H9 (cell line): ENCODE measurements at regions not wholly inside any gene's neighbourhood (a gene's known extent, or its start where the extent isn't known, plus 50 kb on each side); places are given as distances from the start of the nearest gene placed in this dataset.

ENCODE experiments used
- DNase-seq: peaks from one replicate; pipeline ENCODE4 v3.0.0-alpha.2; 2017
- H2AFZ ChIP-seq: one replicate; pipeline ENCODE4 v1.6.1; 2013; ENCODE audit warnings: mild to moderate bottlenecking, low read length, control low read depth, moderate library complexity
- H2AK5ac ChIP-seq: 2 replicates; pipeline ENCODE4 v1.6.1; 2013; ENCODE audit warnings: low read length, control low read depth, mixed read lengths; ENCODE audit not compliant: insufficient read length
- H2BK120ac ChIP-seq: one replicate; pipeline ENCODE4 v1.6.1; 2013; ENCODE audit warnings: low read depth, mild to moderate bottlenecking, low read length, control low read depth, inconsistent platforms; ENCODE audit not compliant: poor library complexity, severe bottlenecking
- H2BK12ac ChIP-seq: 2 replicates; pipeline ENCODE4 v1.6.1; 2013; ENCODE audit warnings: low read length, control low read depth, mixed read lengths, low read depth; ENCODE audit not compliant: insufficient read length
- H2BK15ac ChIP-seq: 2 replicates; pipeline ENCODE4 v1.6.1; 2013; ENCODE audit warnings: low read depth, low read length, control low read depth
- H2BK20ac ChIP-seq: one replicate; pipeline ENCODE4 v1.6.1; 2013; ENCODE audit warnings: low read depth, mild to moderate bottlenecking, low read length, control low read depth, inconsistent platforms; ENCODE audit not compliant: poor library complexity, severe bottlenecking
- H2BK5ac ChIP-seq: 2 replicates; pipeline ENCODE4 v1.6.1; 2013; ENCODE audit warnings: low read length, control low read depth, mixed read lengths; ENCODE audit not compliant: insufficient read length
- H3K14ac ChIP-seq: 2 replicates; pipeline ENCODE4 v1.6.1; 2013; ENCODE audit warnings: low read length, control low read depth; ENCODE audit not compliant: insufficient read depth
- H3K18ac ChIP-seq: 2 replicates; pipeline ENCODE4 v1.6.1; 2013; ENCODE audit warnings: low read depth, mild to moderate bottlenecking, mixed read lengths, low read length, control low read depth; ENCODE audit not compliant: insufficient read length
- H3K23ac ChIP-seq: 2 replicates; pipeline ENCODE4 v1.6.1; 2013; ENCODE audit warnings: low read length, control low read depth, mixed read lengths, low read depth; ENCODE audit not compliant: insufficient read length
- H3K23me2 ChIP-seq: 2 replicates; pipeline ENCODE4 v1.6.1; 2013; ENCODE audit warnings: low read depth, mild to moderate bottlenecking, mixed read lengths, low read length, control low read depth; ENCODE audit not compliant: insufficient read length, poor library complexity, severe bottlenecking
- H3K27ac ChIP-seq: 2 replicates; pipeline ENCODE4 v1.5.1; 2013; ENCODE audit warnings: low read length, control low read depth, mixed read lengths, low read depth; ENCODE audit not compliant: insufficient read length
- H3K27me3 ChIP-seq: 2 replicates; pipeline ENCODE4 v1.6.1; 2013; ENCODE audit warnings: low read length, control low read depth, inconsistent platforms; ENCODE audit not compliant: insufficient read depth
- H3K4ac ChIP-seq: 2 replicates; pipeline ENCODE4 v1.6.1; 2013; ENCODE audit warnings: low read depth, mild to moderate bottlenecking, control low read depth, inconsistent platforms, low read length, moderate library complexity
- H3K4me1 ChIP-seq: 2 replicates; pipeline ENCODE4 v1.6.1; 2013; ENCODE audit warnings: low read length, control low read depth, inconsistent platforms; ENCODE audit not compliant: insufficient read depth
- H3K4me2 ChIP-seq: 2 replicates; pipeline ENCODE4 v1.6.1; 2013; ENCODE audit warnings: low read length, control low read depth, mixed read lengths; ENCODE audit not compliant: insufficient read length, insufficient read depth
- H3K56ac ChIP-seq: 2 replicates; pipeline ENCODE4 v1.6.1; 2013; ENCODE audit warnings: low read depth, mild to moderate bottlenecking, mixed read lengths, low read length, control low read depth; ENCODE audit not compliant: insufficient read length
- H3K79me1 ChIP-seq: 2 replicates; pipeline ENCODE4 v1.6.1; 2013; ENCODE audit warnings: low read depth, mild to moderate bottlenecking, moderate library complexity, low read length, control low read depth, inconsistent platforms; ENCODE audit not compliant: insufficient read depth, poor library complexity, severe bottlenecking
- H3K79me2 ChIP-seq: 2 replicates; pipeline ENCODE4 v1.6.1; 2013; ENCODE audit warnings: low read length, control low read depth, inconsistent platforms; ENCODE audit not compliant: insufficient read depth
- H3K9ac ChIP-seq: 2 replicates; pipeline ENCODE4 v1.6.1; 2013; ENCODE audit warnings: low read length, control low read depth, mixed read lengths; ENCODE audit not compliant: insufficient read length; ENCODE audit errors: extremely low read depth
- H3K9me3 ChIP-seq: one replicate; pipeline ENCODE4 v1.6.1; 2013; ENCODE audit warnings: low read depth, low read length, inconsistent platforms; ENCODE audit not compliant: control insufficient read depth
- H3T11ph ChIP-seq: one replicate; pipeline ENCODE4 v1.6.1; 2013; ENCODE audit warnings: mild to moderate bottlenecking, low read length, control low read depth, inconsistent platforms
- H4K20me1 ChIP-seq: one replicate; pipeline ENCODE4 v1.6.1; 2013; ENCODE audit not compliant: control insufficient read depth, insufficient read length, insufficient read depth
- H4K5ac ChIP-seq: 2 replicates; pipeline ENCODE4 v1.6.1; 2013; ENCODE audit warnings: low read depth, mild to moderate bottlenecking, mixed read lengths, low read length, control low read depth; ENCODE audit not compliant: insufficient read length
- H4K8ac ChIP-seq: replicated peaks from 2 replicates; pipeline ENCODE4 v1.6.1; 2013; ENCODE audit warnings: low read length, control low read depth, mixed read lengths, low read depth; ENCODE audit not compliant: insufficient read length
- H4K91ac ChIP-seq: 2 replicates; pipeline ENCODE4 v1.6.1; 2013; ENCODE audit warnings: low read depth, mild to moderate bottlenecking, moderate library complexity, mixed read lengths, low read length, control low read depth; ENCODE audit not compliant: insufficient read length
- H3K27ac Mint-ChIP-seq, 3 experiments: 2 replicates in 2 of 3; 3 replicates in 1 of 3; pipeline ENCODE4 v1.8.0; 2020 to 2021; ENCODE audit warnings: mixed read lengths in 3 of 3, mild to moderate bottlenecking in 1 of 3, moderate library complexity in 1 of 3
- H3K27me3 Mint-ChIP-seq: 2 replicates; pipeline ENCODE4 v1.8.0; 2021; ENCODE audit warnings: low read depth, mild to moderate bottlenecking, moderate library complexity, mixed read lengths
- H3K36me3 Mint-ChIP-seq, 3 experiments: 2 replicates in 2 of 3; 3 replicates in 1 of 3; pipeline ENCODE4 v1.8.0; 2020 to 2021; ENCODE audit warnings: low read depth in 3 of 3, mixed read lengths in 3 of 3; ENCODE audit not compliant: insufficient read depth in 1 of 3
- H3K4me1 Mint-ChIP-seq, 2 experiments: 2 replicates each; pipeline ENCODE4 v1.8.0; 2020; ENCODE audit warnings: mixed read lengths in 2 of 2
- H3K4me3 Mint-ChIP-seq, 2 experiments: 2 replicates in 1 of 2; 3 replicates in 1 of 2; pipeline ENCODE4 v1.8.0; 2020 to 2021; ENCODE audit warnings: mild to moderate bottlenecking in 2 of 2, mixed read lengths in 2 of 2, moderate library complexity in 1 of 2
- H3K9me3 Mint-ChIP-seq, 2 experiments: 2 replicates in 1 of 2; 3 replicates in 1 of 2; pipeline ENCODE4 v1.8.0; 2020; ENCODE audit warnings: mild to moderate bottlenecking in 2 of 2, mixed read lengths in 2 of 2, moderate library complexity in 1 of 2
- WGBS: extraction: QIAGEN DNeasy Blood & Tissue Kit; methylation state at CpG from one replicate; pipeline ENCODE4 v1.1.7; 2013; ENCODE audit warnings: missing lambda C conversion rate, low lambda C conversion rate, mixed read lengths; ENCODE audit not compliant: insufficient read length; ENCODE audit errors: extremely low coverage; 5-methylcytosine and 5-hydroxymethylcytosine counted together
- TF ChIP-seq, protein P1 (sequence below): fragments of 200-600 bp; sonication (generic); conservative IDR thresholded peaks from 3 replicates; pipeline ENCODE4 v1.8.0; 2021; ENCODE audit warnings: antibody characterized with exemption, mild to moderate bottlenecking

DNA sequence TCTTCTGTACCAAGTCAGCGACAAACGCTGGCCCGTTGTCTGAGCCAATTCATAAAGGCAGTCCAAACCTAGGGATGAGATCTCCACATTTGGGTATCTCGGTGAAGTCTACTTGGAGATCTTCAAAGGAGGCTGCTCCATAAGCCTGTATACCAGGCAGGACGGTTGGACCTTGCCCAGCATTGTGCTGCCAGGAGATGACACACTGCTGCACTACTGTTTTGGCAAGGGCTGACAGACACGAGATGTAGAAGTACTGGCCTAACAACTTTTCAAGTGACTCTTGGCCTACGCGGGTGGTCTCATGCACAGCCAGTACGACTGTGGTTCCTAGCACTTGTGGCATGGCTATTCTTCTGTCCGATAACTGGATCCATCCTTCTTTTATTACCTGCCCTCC, 135.3 kb downstream of the SLC38A6 start:
- Histone ChIP-seq H2BK20ac (no peak overlapping the region), H3K4me1 (peaks cover 3% of the 10 kb centered on the region; the same call in 1 of the 2 replicates), H3K14ac (no peak overlapping the region), H3K9me3 (peaks cover 29% of the 10 kb centered on the region), H3K79me2 (no peaks in the 10 kb centered on the region), H3K27ac (no peak overlapping the region), H3K23me2 (no peaks in the 10 kb centered on the region), H3K4ac (no peak overlapping the region), H2AK5ac (no peak overlapping the region), H2AFZ (no peak overlapping the region), H4K5ac (no peak overlapping the region), H2BK12ac (no peak overlapping the region), H3T11ph (no peak overlapping the region), H2BK5ac (no peak overlapping the region), H4K91ac (no peak overlapping the region), H2BK120ac (no peak overlapping the region), H3K79me1 (no peaks in the 10 kb centered on the region), H3K27me3 (no peaks in the 10 kb centered on the region), H2BK15ac (no peak overlapping the region), H3K9ac (no peak overlapping the region), H4K8ac (no peak overlapping the region), H3K56ac (no peak overlapping the region), H3K4me2 (no peak overlapping the region), H3K18ac (no peak overlapping the region), H3K23ac (no peak overlapping the region), H4K20me1 (no peaks in the 10 kb centered on the region)
- DNase-seq, result no peak
- Mint-ChIP-seq H3K9me3 (peaks cover 36 to 56% of the 10 kb centered on the region in 2 experiments), H3K4me1 (peaks cover 35 to 41% of the 10 kb centered on the region in 2 experiments), H3K27me3 (no peaks in the 10 kb centered on the region; the same call in 1 of the 2 replicates), H3K27ac (0 out of 7 replicates have a peak overlapping the region, but pooled peaks of 1 of the 3 experiments have one; percentile 49), H3K4me3 (no peak overlapping the region), H3K36me3 (peaks cover 33 to 46% (median 45%) of the 10 kb centered on the region in 3 experiments)
- TF ChIP-seq, protein P1, sequence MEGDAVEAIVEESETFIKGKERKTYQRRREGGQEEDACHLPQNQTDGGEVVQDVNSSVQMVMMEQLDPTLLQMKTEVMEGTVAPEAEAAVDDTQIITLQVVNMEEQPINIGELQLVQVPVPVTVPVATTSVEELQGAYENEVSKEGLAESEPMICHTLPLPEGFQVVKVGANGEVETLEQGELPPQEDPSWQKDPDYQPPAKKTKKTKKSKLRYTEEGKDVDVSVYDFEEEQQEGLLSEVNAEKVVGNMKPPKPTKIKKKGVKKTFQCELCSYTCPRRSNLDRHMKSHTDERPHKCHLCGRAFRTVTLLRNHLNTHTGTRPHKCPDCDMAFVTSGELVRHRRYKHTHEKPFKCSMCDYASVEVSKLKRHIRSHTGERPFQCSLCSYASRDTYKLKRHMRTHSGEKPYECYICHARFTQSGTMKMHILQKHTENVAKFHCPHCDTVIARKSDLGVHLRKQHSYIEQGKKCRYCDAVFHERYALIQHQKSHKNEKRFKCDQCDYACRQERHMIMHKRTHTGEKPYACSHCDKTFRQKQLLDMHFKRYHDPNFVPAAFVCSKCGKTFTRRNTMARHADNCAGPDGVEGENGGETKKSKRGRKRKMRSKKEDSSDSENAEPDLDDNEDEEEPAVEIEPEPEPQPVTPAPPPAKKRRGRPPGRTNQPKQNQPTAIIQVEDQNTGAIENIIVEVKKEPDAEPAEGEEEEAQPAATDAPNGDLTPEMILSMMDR, result no peak
- WGBS, result no CpG with 5 or more reads among the region's 10 CpGs
